Right lobe of liver (tissue), 6 donors: ENCODE measurements at regions not wholly inside any gene's neighbourhood (a gene's known extent, or its start where the extent isn't known, plus 50 kb on each side); places are given as distances from the start of the nearest gene placed in this dataset.

Source experiments
- ATAC-seq, 4 donors: fragments of 200-7000 bp; cut with Tn5 transposase; one replicate each; pipeline ENCODE4 v1.9.1; 2020; ENCODE audit warnings: mild to moderate bottlenecking in 4 of 4, moderate library complexity in 4 of 4
- DNase-seq, 3 donors: peaks; one replicate each; pipeline ENCODE4 v3.0.0-alpha.2; 2020
- H3K27ac ChIP-seq, 3 donors: fragments of 200-600 bp; one replicate each; pipeline ENCODE4 v1.8.0; 2022
- H3K27me3 ChIP-seq, 2 donors: fragments of 200-600 bp; one replicate each; pipeline ENCODE4 v1.8.0; 2022
- H3K36me3 ChIP-seq, 4 donors: fragments of 200-600 bp; sonication (generic) in 1 of 4; one replicate each; pipeline versions ENCODE4 v1.5.1 to v1.8.0; 2017 to 2022; ENCODE audit warnings: control low read depth in 1 of 4
- H3K4me1 ChIP-seq, 4 donors: fragments of 200-600 bp; sonication (generic) in 1 of 4; one replicate each; pipeline versions ENCODE4 v1.5.1 to v1.8.0; 2017 to 2022; ENCODE audit warnings: control low read depth in 1 of 4
- H3K4me3 ChIP-seq, 3 donors: fragments of 200-600 bp; one replicate each; pipeline ENCODE4 v1.8.0; 2022
- H3K9me3 ChIP-seq, 4 donors: fragments of 200-600 bp; sonication (generic) in 1 of 4; one replicate each; pipeline versions ENCODE4 v1.5.1 to v1.8.0; 2017 to 2022; ENCODE audit warnings: control low read depth in 1 of 4
- CTCF ChIP-seq, 4 donors: fragments of 200-600 bp in 3 of 4; fragments of 450-650 bp in 1 of 4; IDR thresholded peaks; one replicate each; pipeline versions ENCODE4 v1.5.1 to v1.8.0; 2016 to 2022; ENCODE audit warnings: antibody characterized with exemption in 4 of 4, mild to moderate bottlenecking in 2 of 4
- POLR2A ChIP-seq: fragments of 450-650 bp; IDR thresholded peaks from one replicate; pipeline ENCODE4 v1.6.1; 2017; ENCODE audit warnings: antibody characterized with exemption, mild to moderate bottlenecking
- WGBS: methylation state at CpG from one replicate; pipeline ENCODE4 v1.1.6; 2018; ENCODE audit warnings: low coverage, low lambda C conversion rate; ENCODE audit not compliant: insufficient coverage; ENCODE audit errors: missing lambda C conversion rate; 5-methylcytosine and 5-hydroxymethylcytosine counted together
- intact Hi-C, 2 donors: fragments of 100-400 bp; cut with DNase I; formaldehyde crosslinking; loops; one replicate each; pipeline versions ENCODE4 v1.11.2 to v1.14.1; 2022
- donor health status: DM: no; HTN: yes; CAD: no.
- donor health status: DM: no; HTN: no; CAD: no.
- donor health status: DM: no; HTN: no; CAD: no.
- donor health status: DM: no; HTN: yes; CAD: no.
- donor health status: DM: no; HTN: yes; CAD: no.

- Histone ChIP-seq H3K36me3 (no peaks in the 10 kb centered on the region), H3K27ac (peak overlapping the region in 1 of 3 donors; percentile 65), H3K27me3 (no peaks in the 10 kb centered on the region), H3K4me3 (no peak overlapping the region), H3K4me1 (no peaks in the 10 kb centered on the region), H3K9me3 (no peaks in the 10 kb centered on the region)
- intact Hi-C loops = no loop called here
- DNase-seq = peak in 1 of 3 donors; percentile 19
- peak in 1 of 4 donors; percentile 79 for ATAC-seq
- no peak for TF ChIP-seq CTCF (IDR thresholded peaks at IDR 0.05)
- no peak for TF ChIP-seq POLR2A
- 52% methylated on average over 9 of the region's 9 CpGs for WGBS
Observed at GRCh38 chr18:51724790-51725721, 527.6 kb upstream of the MEX3C start.

- DNase-seq (no peak), ATAC-seq (no peak)
- H3K27me3 ChIP-seq = no peaks in the 10 kb centered on the region
- no peaks in the 10 kb centered on the region for H3K36me3 ChIP-seq
- intact Hi-C loops = no loop called here
- no peaks in the 10 kb centered on the region for H3K9me3 ChIP-seq
- 76% methylated on average over 2 of the region's 2 CpGs for WGBS
- H3K4me3 ChIP-seq = no peak overlapping the region
- H3K27ac ChIP-seq = no peak overlapping the region
- TF ChIP-seq POLR2A (no peak), CTCF (IDR thresholded peaks at IDR 0.05) (no peak)
- H3K4me1 ChIP-seq = no peaks in the 10 kb centered on the region
Observed at GRCh38 chr18:51726614-51727013, 529.1 kb upstream of the MEX3C start.

- TF ChIP-seq POLR2A = no peak
- TF ChIP-seq CTCF (IDR thresholded peaks at IDR 0.05) = no peak
- Histone ChIP-seq H3K27ac (no peak overlapping the region), H3K4me3 (no peak overlapping the region), H3K9me3 (no peaks in the 10 kb centered on the region), H3K27me3 (no peaks in the 10 kb centered on the region), H3K4me1 (no peaks in the 10 kb centered on the region), H3K36me3 (no peaks in the 10 kb centered on the region)
- intact Hi-C loops = no loop called here
- no peak for DNase-seq
- no peak for ATAC-seq
Observed at GRCh38 chr18:51727780-51728179, 530.3 kb upstream of the MEX3C start.

GRCh38 chr18:51731070-51731469, 533.6 kb upstream of the MEX3C start:
- Histone ChIP-seq H3K27me3 (no peaks in the 10 kb centered on the region), H3K36me3 (no peaks in the 10 kb centered on the region), H3K4me1 (no peaks in the 10 kb centered on the region), H3K9me3 (no peaks in the 10 kb centered on the region), H3K27ac (no peak overlapping the region), H3K4me3 (no peak overlapping the region)
- intact Hi-C loops = no loop called here
- 50% methylated on average over 4 of the region's 4 CpGs for WGBS
- TF ChIP-seq POLR2A (no peak), CTCF (IDR thresholded peaks at IDR 0.05) (no peak)
- no peak for DNase-seq
- no peak for ATAC-seq
